Thoracic aorta (tissue), 2 donors: ENCODE measurements at regions not wholly inside any gene's neighbourhood (a gene's known extent, or its start where the extent isn't known, plus 50 kb on each side); places are given as distances from the start of the nearest gene placed in this dataset.

Experiments used
- ATAC-seq: fragments of 150-250 bp; one replicate; pipeline ENCODE4 v1.8.0; 2017; ENCODE audit warnings: low read depth; ENCODE audit not compliant: insufficient number of reproducible peaks, low FRiP score
- DNase-seq: peaks from one replicate; pipeline ENCODE4 v3.0.0-alpha.2; 2020; ENCODE audit warnings: low spot score
- H3K27ac ChIP-seq, 2 donors: fragments of 200-600 bp; sonication (generic); 1 replicate in 1 of 2; 2 replicates in 1 of 2; pipeline ENCODE4 v1.5.1; 2016; ENCODE audit warnings: mild to moderate bottlenecking in 2 of 2, moderate library complexity in 2 of 2
- H3K27me3 ChIP-seq: fragments of 200-600 bp; sonication (generic); replicated peaks from 2 replicates; pipeline ENCODE4 v1.6.0; 2016; ENCODE audit warnings: mild to moderate bottlenecking; ENCODE audit not compliant: insufficient read depth
- H3K36me3 ChIP-seq: fragments of 200-600 bp; sonication (generic); one replicate; pipeline ENCODE4 v1.5.1; 2016
- H3K4me1 ChIP-seq, 2 donors: fragments of 200-600 bp; sonication (generic); 1 replicate in 1 of 2; 2 replicates in 1 of 2; pipeline versions ENCODE4 v1.5.1 to v1.6.0; 2016; ENCODE audit warnings: low read depth in 2 of 2, mild to moderate bottlenecking in 1 of 2; ENCODE audit not compliant: control insufficient read depth in 1 of 2
- H3K4me3 ChIP-seq: fragments of 200-600 bp; sonication (generic); 2 replicates; pipeline ENCODE4 v1.5.1; 2016; ENCODE audit warnings: mild to moderate bottlenecking
- H3K9me3 ChIP-seq: fragments of 200-600 bp; sonication (generic); 2 replicates; pipeline ENCODE4 v1.5.1; 2016
- CTCF ChIP-seq: fragments of 200-600 bp; sonication (generic); IDR thresholded peaks from one replicate; pipeline ENCODE4 v1.5.1; 2019; ENCODE audit warnings: antibody characterized with exemption

DNA sequence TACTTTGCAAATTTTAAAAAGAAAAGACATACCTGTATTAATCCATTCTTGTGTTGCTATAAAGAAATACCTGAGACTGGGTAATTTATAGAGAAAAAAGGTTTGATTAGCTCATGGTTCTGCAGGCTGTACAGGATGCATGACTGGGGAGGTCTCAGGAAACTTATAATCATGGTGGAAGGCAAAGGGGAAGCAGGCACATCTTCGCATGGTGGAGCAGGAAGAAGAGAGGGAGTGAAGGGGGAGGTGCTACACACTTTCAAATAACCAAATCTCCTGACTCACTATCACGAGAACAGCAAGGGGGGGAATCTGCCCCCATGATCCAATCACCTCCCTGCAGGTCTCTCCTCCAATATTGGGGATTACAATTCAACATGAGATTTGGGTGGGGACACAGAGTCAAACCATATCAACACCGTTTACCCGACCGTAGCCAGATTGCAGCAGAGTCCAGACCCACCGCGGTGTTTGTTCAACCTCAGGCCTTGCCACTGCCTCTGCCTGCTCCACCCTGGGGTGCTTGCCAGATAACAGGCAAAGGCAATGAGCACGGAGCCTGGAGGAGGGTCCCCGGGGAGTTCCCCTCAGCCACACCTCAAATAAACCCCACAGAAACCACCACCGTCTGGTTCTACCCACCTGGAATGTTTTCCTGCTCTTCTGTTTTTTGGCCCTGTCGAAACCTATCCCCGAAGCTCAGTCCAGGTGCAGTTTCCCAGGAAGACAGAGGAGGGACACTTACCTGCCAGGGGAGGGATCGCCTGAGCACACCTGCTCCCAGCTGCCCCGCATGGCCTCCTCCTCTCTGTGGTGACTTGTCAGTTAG lies 142.2 kb upstream of the AFDN start:
- ATAC-seq, result no peak
- Histone ChIP-seq H3K9me3 (no peaks in the 10 kb centered on the region), H3K27ac (no peak overlapping the region), H3K4me3 (no peak overlapping the region), H3K27me3 (no peaks in the 10 kb centered on the region), H3K36me3 (no peaks in the 10 kb centered on the region), H3K4me1 (no peaks in the 10 kb centered on the region)
- no peak for TF ChIP-seq CTCF
- no peak for DNase-seq

- Histone ChIP-seq H3K4me1 (no peaks in the 10 kb centered on the region), H3K9me3 (no peaks in the 10 kb centered on the region), H3K27me3 (no peaks in the 10 kb centered on the region), H3K36me3 (no peaks in the 10 kb centered on the region), H3K27ac (no peak overlapping the region), H3K4me3 (no peak overlapping the region)
- ATAC-seq (no peak), DNase-seq (no peak)
- TF ChIP-seq CTCF, result no peak
Observed at GRCh38 chr6:167685654-167686053, 141.1 kb upstream of the AFDN start.

DNA sequence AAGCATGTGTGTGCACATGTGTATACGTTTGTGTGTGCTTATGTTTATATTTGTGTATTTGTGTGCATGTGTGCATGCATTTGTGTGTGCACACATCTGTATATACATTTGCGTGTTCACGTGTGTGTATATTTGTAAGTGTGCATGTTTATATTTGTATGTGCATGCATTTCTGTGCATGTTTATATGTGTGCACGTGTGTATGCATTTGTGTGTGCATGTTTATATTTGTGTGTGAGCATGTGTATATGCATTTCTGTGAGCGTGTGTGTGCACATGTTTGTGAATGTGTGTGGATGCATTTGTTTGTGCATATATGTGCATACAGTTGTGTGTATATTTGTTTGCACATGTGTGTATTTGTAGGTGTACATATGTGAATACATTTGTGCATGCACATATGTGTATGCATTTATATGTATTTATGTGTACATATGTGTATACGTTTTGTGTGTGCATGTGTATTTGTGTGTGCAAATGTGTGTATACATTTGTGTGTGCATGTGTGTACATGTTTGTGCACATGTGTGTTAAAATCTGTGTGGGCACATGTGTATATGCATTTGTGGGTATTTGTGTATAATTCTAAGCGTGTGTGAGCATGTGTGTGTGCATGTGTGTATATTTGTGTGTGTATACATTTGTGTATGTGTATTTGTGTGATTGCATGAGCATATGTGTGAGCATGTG lies 140.4 kb upstream of the AFDN start:
- Histone ChIP-seq H3K4me1 (no peaks in the 10 kb centered on the region), H3K36me3 (no peaks in the 10 kb centered on the region), H3K27ac (no peak overlapping the region), H3K4me3 (no peak overlapping the region), H3K9me3 (no peaks in the 10 kb centered on the region), H3K27me3 (no peaks in the 10 kb centered on the region)
- TF ChIP-seq CTCF, result no peak
- DNase-seq, result no peak
- ATAC-seq, result no peak

DNA sequence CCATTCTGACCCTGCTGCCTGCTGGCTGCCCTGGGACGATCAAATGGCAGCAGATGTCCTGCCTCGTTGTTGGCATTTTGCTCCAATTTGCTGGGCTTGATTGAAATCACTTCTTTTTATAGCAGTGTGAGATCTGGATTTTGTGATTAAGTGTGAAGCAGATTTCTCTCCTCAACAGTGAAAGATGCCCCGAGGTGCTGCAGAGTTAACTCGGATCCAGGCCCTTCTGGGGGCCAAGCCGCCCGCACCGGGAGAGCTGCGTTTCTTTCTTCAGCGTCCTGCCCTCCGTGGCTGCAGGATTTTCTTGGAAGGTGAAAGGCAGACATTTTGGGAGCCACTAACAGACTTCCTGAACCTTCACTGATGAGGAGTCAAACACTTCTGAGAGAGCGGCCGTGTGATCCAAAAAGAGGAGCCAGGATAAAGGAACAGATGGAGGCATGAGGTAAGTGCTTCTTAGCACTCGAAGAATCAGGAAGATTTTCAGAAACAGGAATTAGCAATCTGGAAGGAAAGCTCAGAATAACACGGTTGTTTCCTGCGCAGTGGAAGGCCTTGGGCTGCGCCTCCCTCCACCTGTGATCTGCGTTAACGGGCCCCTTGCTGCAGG lies 139.5 kb upstream of the AFDN start:
- H3K4me1 ChIP-seq, result no peaks in the 10 kb centered on the region
- no peak overlapping the region for H3K4me3 ChIP-seq
- TF ChIP-seq CTCF, result no peak
- DNase-seq, result no peak
- no peaks in the 10 kb centered on the region for H3K36me3 ChIP-seq
- no peaks in the 10 kb centered on the region for H3K9me3 ChIP-seq
- H3K27me3 ChIP-seq, result no peaks in the 10 kb centered on the region
- no peak for ATAC-seq
- no peak overlapping the region for H3K27ac ChIP-seq

GRCh38 chr6:167688123-167688522 lies 138.6 kb upstream of the AFDN start:
- H3K9me3 ChIP-seq, result no peaks in the 10 kb centered on the region
- TF ChIP-seq CTCF, result no peak
- no peaks in the 10 kb centered on the region for H3K36me3 ChIP-seq
- no peaks in the 10 kb centered on the region for H3K4me1 ChIP-seq
- no peak overlapping the region for H3K4me3 ChIP-seq
- no peak for ATAC-seq
- DNase-seq, result no peak
- no peaks in the 10 kb centered on the region for H3K27me3 ChIP-seq
- no peak overlapping the region for H3K27ac ChIP-seq
